Ureter (tissue), 1 donor: ENCODE measurements at regions not wholly inside any gene's neighbourhood (a gene's known extent, or its start where the extent isn't known, plus 50 kb on each side); places are given as distances from the start of the nearest gene placed in this dataset.

Experiments
- DNase-seq: peaks from one replicate; pipeline ENCODE4 v3.0.0-alpha.2; 2020; ENCODE audit warnings: low spot score
- donor health status: DM: yes; HTN: yes; CAD: no.

- no peak for DNase-seq
These were observed 655.4 kb upstream of the EPHA7 start for GRCh38 chr6:94074764-94075163.

- DNase-seq, result no peak
These were observed 652.5 kb upstream of the EPHA7 start for GRCh38 chr6:94071835-94072234.

GRCh38 chr6:94065707-94066337 is 646.5 kb upstream of the EPHA7 start:
- DNase-seq, result no peak

- DNase-seq, result no peak
These were observed 633.4 kb upstream of the EPHA7 start for GRCh38 chr6:94052749-94053148.

GRCh38 chr6:94050515-94050914 is 631.2 kb upstream of the EPHA7 start:
- DNase-seq, result no peak

GRCh38 chr6:94049001-94049400 is 629.6 kb upstream of the EPHA7 start:
- no peak for DNase-seq

- DNase-seq, result no peak
These were observed 625.9 kb upstream of the EPHA7 start for GRCh38 chr6:94045099-94045829.

GRCh38 chr6:94041945-94042709 is 622.8 kb upstream of the EPHA7 start:
- DNase-seq, result no peak

GRCh38 chr6:94036024-94036423 is 616.7 kb upstream of the EPHA7 start:
- no peak for DNase-seq

- DNase-seq, result no peak
These were observed 608.0 kb upstream of the EPHA7 start for GRCh38 chr6:94027374-94027773.

GRCh38 chr6:94026575-94026974 is 607.2 kb upstream of the EPHA7 start:
- no peak for DNase-seq

- DNase-seq, result no peak
These were observed 586.5 kb upstream of the EPHA7 start for GRCh38 chr6:94005835-94006234.

GRCh38 chr6:93992976-93993375 is 573.6 kb upstream of the EPHA7 start:
- no peak for DNase-seq

GRCh38 chr6:93989630-93990029 is 570.3 kb upstream of the EPHA7 start:
- no peak for DNase-seq

- no peak for DNase-seq
These were observed 566.6 kb upstream of the EPHA7 start for GRCh38 chr6:93985953-93986352.

GRCh38 chr6:93975159-93975558 is 555.8 kb upstream of the EPHA7 start:
- no peak for DNase-seq

GRCh38 chr6:93974332-93974731 is 555.0 kb upstream of the EPHA7 start:
- DNase-seq, result no peak

GRCh38 chr6:93972791-93973190 is 553.4 kb upstream of the EPHA7 start:
- no peak for DNase-seq

GRCh38 chr6:93970684-93971083 is 551.3 kb upstream of the EPHA7 start:
- no peak for DNase-seq

- no peak for DNase-seq
These were observed 548.8 kb upstream of the EPHA7 start for GRCh38 chr6:93968126-93968525.

- no peak for DNase-seq
These were observed 545.6 kb upstream of the EPHA7 start for GRCh38 chr6:93964926-93965325.

GRCh38 chr6:93964321-93964720 is 545.0 kb upstream of the EPHA7 start:
- DNase-seq, result no peak

- no peak for DNase-seq
These were observed 543.2 kb upstream of the EPHA7 start for GRCh38 chr6:93962566-93962965.
